H9 (cell line): ENCODE measurements at regions not wholly inside any gene's neighbourhood (a gene's known extent, or its start where the extent isn't known, plus 50 kb on each side); places are given as distances from the start of the nearest gene placed in this dataset.

Experiments
- DNase-seq: peaks from one replicate; pipeline ENCODE4 v3.0.0-alpha.2; 2017
- H2AFZ ChIP-seq: one replicate; pipeline ENCODE4 v1.6.1; 2013; ENCODE audit warnings: mild to moderate bottlenecking, low read length, control low read depth, moderate library complexity
- H2AK5ac ChIP-seq: 2 replicates; pipeline ENCODE4 v1.6.1; 2013; ENCODE audit warnings: low read length, control low read depth, mixed read lengths; ENCODE audit not compliant: insufficient read length
- H2BK120ac ChIP-seq: one replicate; pipeline ENCODE4 v1.6.1; 2013; ENCODE audit warnings: low read depth, mild to moderate bottlenecking, low read length, control low read depth, inconsistent platforms; ENCODE audit not compliant: poor library complexity, severe bottlenecking
- H2BK12ac ChIP-seq: 2 replicates; pipeline ENCODE4 v1.6.1; 2013; ENCODE audit warnings: low read length, control low read depth, mixed read lengths, low read depth; ENCODE audit not compliant: insufficient read length
- H2BK15ac ChIP-seq: 2 replicates; pipeline ENCODE4 v1.6.1; 2013; ENCODE audit warnings: low read depth, low read length, control low read depth
- H2BK20ac ChIP-seq: one replicate; pipeline ENCODE4 v1.6.1; 2013; ENCODE audit warnings: low read depth, mild to moderate bottlenecking, low read length, control low read depth, inconsistent platforms; ENCODE audit not compliant: poor library complexity, severe bottlenecking
- H2BK5ac ChIP-seq: 2 replicates; pipeline ENCODE4 v1.6.1; 2013; ENCODE audit warnings: low read length, control low read depth, mixed read lengths; ENCODE audit not compliant: insufficient read length
- H3K14ac ChIP-seq: 2 replicates; pipeline ENCODE4 v1.6.1; 2013; ENCODE audit warnings: low read length, control low read depth; ENCODE audit not compliant: insufficient read depth
- H3K18ac ChIP-seq: 2 replicates; pipeline ENCODE4 v1.6.1; 2013; ENCODE audit warnings: low read depth, mild to moderate bottlenecking, mixed read lengths, low read length, control low read depth; ENCODE audit not compliant: insufficient read length
- H3K23ac ChIP-seq: 2 replicates; pipeline ENCODE4 v1.6.1; 2013; ENCODE audit warnings: low read length, control low read depth, mixed read lengths, low read depth; ENCODE audit not compliant: insufficient read length
- H3K23me2 ChIP-seq: 2 replicates; pipeline ENCODE4 v1.6.1; 2013; ENCODE audit warnings: low read depth, mild to moderate bottlenecking, mixed read lengths, low read length, control low read depth; ENCODE audit not compliant: insufficient read length, poor library complexity, severe bottlenecking
- H3K27ac ChIP-seq: 2 replicates; pipeline ENCODE4 v1.5.1; 2013; ENCODE audit warnings: low read length, control low read depth, mixed read lengths, low read depth; ENCODE audit not compliant: insufficient read length
- H3K27me3 ChIP-seq: 2 replicates; pipeline ENCODE4 v1.6.1; 2013; ENCODE audit warnings: low read length, control low read depth, inconsistent platforms; ENCODE audit not compliant: insufficient read depth
- H3K4ac ChIP-seq: 2 replicates; pipeline ENCODE4 v1.6.1; 2013; ENCODE audit warnings: low read depth, mild to moderate bottlenecking, control low read depth, inconsistent platforms, low read length, moderate library complexity
- H3K4me1 ChIP-seq: 2 replicates; pipeline ENCODE4 v1.6.1; 2013; ENCODE audit warnings: low read length, control low read depth, inconsistent platforms; ENCODE audit not compliant: insufficient read depth
- H3K4me2 ChIP-seq: 2 replicates; pipeline ENCODE4 v1.6.1; 2013; ENCODE audit warnings: low read length, control low read depth, mixed read lengths; ENCODE audit not compliant: insufficient read length, insufficient read depth
- H3K56ac ChIP-seq: 2 replicates; pipeline ENCODE4 v1.6.1; 2013; ENCODE audit warnings: low read depth, mild to moderate bottlenecking, mixed read lengths, low read length, control low read depth; ENCODE audit not compliant: insufficient read length
- H3K79me1 ChIP-seq: 2 replicates; pipeline ENCODE4 v1.6.1; 2013; ENCODE audit warnings: low read depth, mild to moderate bottlenecking, moderate library complexity, low read length, control low read depth, inconsistent platforms; ENCODE audit not compliant: insufficient read depth, poor library complexity, severe bottlenecking
- H3K79me2 ChIP-seq: 2 replicates; pipeline ENCODE4 v1.6.1; 2013; ENCODE audit warnings: low read length, control low read depth, inconsistent platforms; ENCODE audit not compliant: insufficient read depth
- H3K9ac ChIP-seq: 2 replicates; pipeline ENCODE4 v1.6.1; 2013; ENCODE audit warnings: low read length, control low read depth, mixed read lengths; ENCODE audit not compliant: insufficient read length; ENCODE audit errors: extremely low read depth
- H3K9me3 ChIP-seq: one replicate; pipeline ENCODE4 v1.6.1; 2013; ENCODE audit warnings: low read depth, low read length, inconsistent platforms; ENCODE audit not compliant: control insufficient read depth
- H3T11ph ChIP-seq: one replicate; pipeline ENCODE4 v1.6.1; 2013; ENCODE audit warnings: mild to moderate bottlenecking, low read length, control low read depth, inconsistent platforms
- H4K20me1 ChIP-seq: one replicate; pipeline ENCODE4 v1.6.1; 2013; ENCODE audit not compliant: control insufficient read depth, insufficient read length, insufficient read depth
- H4K5ac ChIP-seq: 2 replicates; pipeline ENCODE4 v1.6.1; 2013; ENCODE audit warnings: low read depth, mild to moderate bottlenecking, mixed read lengths, low read length, control low read depth; ENCODE audit not compliant: insufficient read length
- H4K8ac ChIP-seq: replicated peaks from 2 replicates; pipeline ENCODE4 v1.6.1; 2013; ENCODE audit warnings: low read length, control low read depth, mixed read lengths, low read depth; ENCODE audit not compliant: insufficient read length
- H4K91ac ChIP-seq: 2 replicates; pipeline ENCODE4 v1.6.1; 2013; ENCODE audit warnings: low read depth, mild to moderate bottlenecking, moderate library complexity, mixed read lengths, low read length, control low read depth; ENCODE audit not compliant: insufficient read length
- H3K27ac Mint-ChIP-seq, 3 experiments: 2 replicates in 2 of 3; 3 replicates in 1 of 3; pipeline ENCODE4 v1.8.0; 2020 to 2021; ENCODE audit warnings: mixed read lengths in 3 of 3, mild to moderate bottlenecking in 1 of 3, moderate library complexity in 1 of 3
- H3K27me3 Mint-ChIP-seq: 2 replicates; pipeline ENCODE4 v1.8.0; 2021; ENCODE audit warnings: low read depth, mild to moderate bottlenecking, moderate library complexity, mixed read lengths
- H3K36me3 Mint-ChIP-seq, 3 experiments: 2 replicates in 2 of 3; 3 replicates in 1 of 3; pipeline ENCODE4 v1.8.0; 2020 to 2021; ENCODE audit warnings: low read depth in 3 of 3, mixed read lengths in 3 of 3; ENCODE audit not compliant: insufficient read depth in 1 of 3
- H3K4me1 Mint-ChIP-seq, 2 experiments: 2 replicates each; pipeline ENCODE4 v1.8.0; 2020; ENCODE audit warnings: mixed read lengths in 2 of 2
- H3K4me3 Mint-ChIP-seq, 2 experiments: 2 replicates in 1 of 2; 3 replicates in 1 of 2; pipeline ENCODE4 v1.8.0; 2020 to 2021; ENCODE audit warnings: mild to moderate bottlenecking in 2 of 2, mixed read lengths in 2 of 2, moderate library complexity in 1 of 2
- H3K9me3 Mint-ChIP-seq, 2 experiments: 2 replicates in 1 of 2; 3 replicates in 1 of 2; pipeline ENCODE4 v1.8.0; 2020; ENCODE audit warnings: mild to moderate bottlenecking in 2 of 2, mixed read lengths in 2 of 2, moderate library complexity in 1 of 2
- WGBS: extraction: QIAGEN DNeasy Blood & Tissue Kit; methylation state at CpG from one replicate; pipeline ENCODE4 v1.1.7; 2013; ENCODE audit warnings: missing lambda C conversion rate, low lambda C conversion rate, mixed read lengths; ENCODE audit not compliant: insufficient read length; ENCODE audit errors: extremely low coverage; 5-methylcytosine and 5-hydroxymethylcytosine counted together
- TF ChIP-seq, protein P1 (sequence below): fragments of 200-600 bp; sonication (generic); conservative IDR thresholded peaks from 3 replicates; pipeline ENCODE4 v1.8.0; 2021; ENCODE audit warnings: antibody characterized with exemption, mild to moderate bottlenecking

DNA sequence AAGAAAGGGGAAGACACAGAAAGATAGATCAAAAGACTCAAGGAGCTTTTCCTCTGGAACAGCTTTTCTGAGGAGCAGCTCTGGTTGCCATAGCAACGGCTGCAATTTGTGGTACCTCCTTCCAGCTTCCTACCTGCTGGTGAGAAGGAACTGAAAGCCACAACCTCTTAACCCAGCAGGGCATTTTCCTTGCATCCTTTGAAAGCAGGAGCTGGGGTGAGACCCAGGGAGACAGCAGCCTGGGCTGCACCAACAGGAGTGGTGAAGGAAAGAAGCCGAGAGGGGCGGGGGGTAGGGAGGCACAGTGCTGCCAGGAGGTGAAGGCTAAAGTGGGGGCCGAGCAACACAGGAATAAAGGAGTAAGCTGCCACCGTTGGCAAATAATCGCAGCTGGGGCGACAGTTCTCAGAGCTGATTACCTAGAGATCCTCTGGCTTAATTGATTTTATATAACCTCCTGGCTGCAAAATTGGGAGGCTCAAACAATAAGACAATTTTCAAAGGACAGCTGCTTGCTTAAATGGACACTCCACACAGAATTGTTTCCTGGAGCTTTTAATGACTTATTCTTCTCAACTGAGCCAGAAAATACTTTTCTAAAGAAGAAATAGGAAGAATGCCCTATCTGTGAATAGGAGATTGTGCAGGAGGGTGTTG lies 129.4 kb downstream of the RPAP3 start:
- no peak overlapping the region for H3K23ac ChIP-seq
- H4K8ac ChIP-seq = no peak overlapping the region
- no peak overlapping the region for H2BK20ac ChIP-seq
- no peak for DNase-seq
- no peaks in the 10 kb centered on the region for H3K23me2 ChIP-seq
- H3K4me2 ChIP-seq = no peak overlapping the region
- no peak overlapping the region for H2BK15ac ChIP-seq
- H4K91ac ChIP-seq = no peak overlapping the region
- no peaks in the 10 kb centered on the region for H4K20me1 ChIP-seq
- no peaks in the 10 kb centered on the region for H3K9me3 Mint-ChIP-seq
- no peak overlapping the region for H2BK12ac ChIP-seq
- H3K4ac ChIP-seq = no peak overlapping the region
- H3K79me1 ChIP-seq = no peaks in the 10 kb centered on the region
- H3K4me1 Mint-ChIP-seq = peaks cover 0 to 6% of the 10 kb centered on the region in 2 experiments; a peak in 2 of 4 replicates
- no peak overlapping the region for H4K5ac ChIP-seq
- H3K56ac ChIP-seq = no peak overlapping the region
- H2AFZ ChIP-seq = no peak overlapping the region
- H2BK5ac ChIP-seq = no peak overlapping the region
- H3K36me3 Mint-ChIP-seq = no peaks in the 10 kb centered on the region
- no peak overlapping the region for H2BK120ac ChIP-seq
- H3K27ac ChIP-seq = no peak overlapping the region
- no peaks in the 10 kb centered on the region for H3K79me2 ChIP-seq
- H3K4me3 Mint-ChIP-seq = no peak overlapping the region; a peak in 1 of 5 replicates
- TF ChIP-seq, protein P1, sequence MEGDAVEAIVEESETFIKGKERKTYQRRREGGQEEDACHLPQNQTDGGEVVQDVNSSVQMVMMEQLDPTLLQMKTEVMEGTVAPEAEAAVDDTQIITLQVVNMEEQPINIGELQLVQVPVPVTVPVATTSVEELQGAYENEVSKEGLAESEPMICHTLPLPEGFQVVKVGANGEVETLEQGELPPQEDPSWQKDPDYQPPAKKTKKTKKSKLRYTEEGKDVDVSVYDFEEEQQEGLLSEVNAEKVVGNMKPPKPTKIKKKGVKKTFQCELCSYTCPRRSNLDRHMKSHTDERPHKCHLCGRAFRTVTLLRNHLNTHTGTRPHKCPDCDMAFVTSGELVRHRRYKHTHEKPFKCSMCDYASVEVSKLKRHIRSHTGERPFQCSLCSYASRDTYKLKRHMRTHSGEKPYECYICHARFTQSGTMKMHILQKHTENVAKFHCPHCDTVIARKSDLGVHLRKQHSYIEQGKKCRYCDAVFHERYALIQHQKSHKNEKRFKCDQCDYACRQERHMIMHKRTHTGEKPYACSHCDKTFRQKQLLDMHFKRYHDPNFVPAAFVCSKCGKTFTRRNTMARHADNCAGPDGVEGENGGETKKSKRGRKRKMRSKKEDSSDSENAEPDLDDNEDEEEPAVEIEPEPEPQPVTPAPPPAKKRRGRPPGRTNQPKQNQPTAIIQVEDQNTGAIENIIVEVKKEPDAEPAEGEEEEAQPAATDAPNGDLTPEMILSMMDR = no peak
- WGBS = no CpG with 5 or more reads among the region's 7 CpGs
- no peak overlapping the region for H2AK5ac ChIP-seq
- H3T11ph ChIP-seq = no peak overlapping the region
- H3K27me3 ChIP-seq = no peaks in the 10 kb centered on the region
- H3K9me3 ChIP-seq = no peaks in the 10 kb centered on the region
- no peaks in the 10 kb centered on the region for H3K4me1 ChIP-seq
- no peak overlapping the region for H3K14ac ChIP-seq
- H3K27ac Mint-ChIP-seq = no peak overlapping the region
- H3K9ac ChIP-seq = no peak overlapping the region
- peaks cover 4% of the 10 kb centered on the region; the same call in 1 of the 2 replicates for H3K27me3 Mint-ChIP-seq
- H3K18ac ChIP-seq = no peak overlapping the region
